ENCODE measurements at regions not wholly inside any gene's neighbourhood (a gene's known extent, or its start where the extent isn't known, plus 50 kb on each side); places are given as distances from the start of the nearest gene placed in this dataset.

GRCh38 chr14:101475456-101476257 is 85.6 kb upstream of the DIO3 start:
- in situ Hi-C loops (cut with HindIII; ENCODE audit: low sequenced_read_pairs) = no loop called here
- TF ChIP-seq CTCF (IDR thresholded peaks at IDR 0.05; ENCODE audit: low read depth, low read length) = no peak
- H3K4me3 ChIP-seq (ENCODE audit: low read depth, low read length) = no peak overlapping the region
- peak; percentile 49 for DNase-seq (ENCODE audit: low read depth, low spot score)

DNA sequence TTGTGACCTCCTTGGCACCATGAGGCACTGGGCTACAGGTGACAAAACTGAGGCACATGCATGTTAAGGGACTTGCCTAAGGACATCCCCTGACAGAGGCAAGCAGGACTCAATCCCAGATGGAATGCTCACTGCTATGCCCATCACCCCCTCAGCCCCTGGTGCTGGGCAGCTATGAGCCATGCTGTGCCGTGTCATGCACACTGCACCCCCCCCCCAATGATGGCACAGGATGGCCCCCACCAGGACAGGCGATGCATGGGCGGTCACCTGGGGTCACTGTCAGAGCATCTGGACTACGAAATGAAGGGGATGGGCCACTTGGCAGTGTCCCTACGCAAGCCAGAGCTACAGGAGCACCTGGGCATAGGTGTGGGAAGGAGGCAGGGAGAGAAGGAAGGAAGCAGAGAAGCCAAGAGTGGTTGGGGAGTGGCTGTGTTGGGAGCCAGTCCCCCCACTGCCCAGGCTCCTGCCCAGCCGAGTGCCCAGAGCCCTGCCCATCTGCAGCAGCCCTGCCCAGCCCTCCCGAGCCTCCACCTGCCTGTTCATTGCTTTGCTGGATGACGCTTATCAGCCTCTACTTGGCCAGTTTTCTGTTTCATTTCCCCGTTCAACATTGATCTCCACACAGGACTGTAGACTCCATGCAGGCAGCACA is 84.9 kb upstream of the DIO3 start:
- no peak overlapping the region for H3K4me3 ChIP-seq (ENCODE audit: low read depth, low read length)
- TF ChIP-seq CTCF (IDR thresholded peaks at IDR 0.05; ENCODE audit: low read depth, low read length) = no peak
- in situ Hi-C loops (cut with HindIII; ENCODE audit: low sequenced_read_pairs) = no loop called here
- DNase-seq (ENCODE audit: low read depth, low spot score) = no peak

GRCh38 chr14:101476916-101477553 is 84.3 kb upstream of the DIO3 start:
- no peak overlapping the region for H3K4me3 ChIP-seq (ENCODE audit: low read depth, low read length)
- no peak for TF ChIP-seq CTCF (IDR thresholded peaks at IDR 0.05; ENCODE audit: low read depth, low read length)
- in situ Hi-C loops (cut with HindIII; ENCODE audit: low sequenced_read_pairs) = no loop called here
- no peak for DNase-seq (ENCODE audit: low read depth, low spot score)

- no peak for DNase-seq (ENCODE audit: low read depth, low spot score)
- no peak overlapping the region for H3K4me3 ChIP-seq (ENCODE audit: low read depth, low read length)
- no peak for TF ChIP-seq CTCF (IDR thresholded peaks at IDR 0.05; ENCODE audit: low read depth, low read length)
- in situ Hi-C loops (cut with HindIII; ENCODE audit: low sequenced_read_pairs) = no loop called here
These were observed 83.6 kb upstream of the DIO3 start for GRCh38 chr14:101477648-101478047.

DNA sequence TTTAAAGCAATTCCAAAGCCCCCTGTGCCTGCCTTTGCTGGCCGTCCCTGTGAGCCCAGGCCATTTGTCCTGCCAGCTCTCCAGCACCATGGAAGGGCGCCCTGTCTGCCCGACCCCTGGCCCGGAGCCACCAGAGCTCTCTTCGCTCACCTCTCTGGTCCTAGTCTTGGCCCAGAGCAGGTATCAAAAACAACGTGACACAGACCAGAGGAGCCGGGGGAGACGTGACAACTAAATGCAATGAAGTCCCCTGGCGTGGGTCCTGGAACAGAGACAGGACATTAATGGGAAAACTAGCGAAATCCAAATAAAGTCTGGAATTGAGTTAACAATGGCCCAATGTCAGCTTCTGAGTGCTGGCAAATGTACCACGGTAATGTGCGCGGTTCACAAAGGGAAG is 83.2 kb upstream of the DIO3 start:
- in situ Hi-C loops (cut with HindIII; ENCODE audit: low sequenced_read_pairs) = no loop called here
- no peak for DNase-seq (ENCODE audit: low read depth, low spot score)
- no peak for TF ChIP-seq CTCF (IDR thresholded peaks at IDR 0.05; ENCODE audit: low read depth, low read length)
- no peak overlapping the region for H3K4me3 ChIP-seq (ENCODE audit: low read depth, low read length)

DNA sequence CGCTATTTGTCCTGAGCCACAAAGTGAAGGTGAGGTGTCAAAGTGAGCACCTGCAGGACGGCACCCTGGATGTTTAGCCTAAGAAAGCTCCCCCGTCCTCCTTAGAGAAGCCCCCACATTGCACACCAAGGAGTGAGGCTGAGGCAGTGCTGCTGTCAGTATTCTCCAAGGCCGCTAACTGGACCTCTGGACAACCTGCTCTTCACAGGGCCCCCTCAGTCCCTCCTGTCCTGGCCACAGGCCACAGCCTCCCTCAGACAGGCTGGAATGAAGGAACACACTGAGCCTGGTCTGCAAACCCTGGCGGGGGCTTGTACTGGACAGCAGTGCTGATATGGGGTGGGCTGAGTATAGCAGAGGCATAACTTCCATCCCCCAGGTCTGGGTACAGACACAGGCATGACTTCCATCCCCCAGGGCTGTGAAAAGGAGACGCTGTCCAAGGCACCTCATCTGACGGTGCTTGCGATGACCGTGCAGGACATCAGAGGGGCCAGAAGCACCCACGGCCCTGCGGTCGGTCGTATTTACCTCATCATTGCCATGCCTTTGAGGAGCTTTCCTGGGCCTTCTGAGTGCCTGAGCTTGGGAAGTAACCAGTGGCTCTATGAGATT is 82.4 kb upstream of the DIO3 start:
- DNase-seq (ENCODE audit: low read depth, low spot score) = no peak
- TF ChIP-seq CTCF (IDR thresholded peaks at IDR 0.05; ENCODE audit: low read depth, low read length) = no peak
- in situ Hi-C loops (cut with HindIII; ENCODE audit: low sequenced_read_pairs) = no loop called here
- H3K4me3 ChIP-seq (ENCODE audit: low read depth, low read length) = no peak overlapping the region

All from astrocyte of the spinal cord (primary cell).